ENCODE measurements at regions not wholly inside any gene's neighbourhood (a gene's known extent, or its start where the extent isn't known, plus 50 kb on each side); places are given as distances from the start of the nearest gene placed in this dataset.

DNA sequence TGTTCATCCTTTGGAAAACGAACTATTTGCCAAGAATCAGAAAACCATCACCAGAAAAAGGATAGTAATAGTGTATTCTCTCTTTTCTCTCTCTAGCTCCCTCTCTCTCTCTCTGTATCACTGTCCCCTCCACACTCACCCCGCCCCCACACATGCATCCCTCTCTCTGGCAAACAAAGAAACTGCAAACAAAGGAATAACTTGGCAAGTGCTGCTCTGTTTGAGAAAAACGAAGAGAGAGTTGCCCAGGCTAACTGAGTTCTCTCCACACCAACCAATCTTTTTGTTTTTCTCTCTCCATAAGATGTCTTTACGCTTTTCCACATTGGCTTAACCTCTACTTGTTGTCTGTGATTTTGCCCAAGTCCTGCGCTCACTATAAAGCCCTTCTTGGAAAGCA, 316.2 kb downstream of the EPHA4 start:
- DNase-seq, result no peak
- intact Hi-C loops (cut with DNase I), result no loop called here
- Histone ChIP-seq H3K9me3 (replicated peaks in 1 of 3) (no peaks in the 10 kb centered on the region), H3K4me1 (replicated peaks in 1 of 2) (no peaks in the 10 kb centered on the region), H3K27me3 (no peaks in the 10 kb centered on the region), H3K4me3 (no peak overlapping the region), H3K27ac (no peak overlapping the region), H3K36me3 (replicated peaks in 1 of 2) (no peaks in the 10 kb centered on the region)
- 57 to 67% (median 65%) methylated on average over 5 of the region's 5 CpGs for WGBS, 4 donors
- TF ChIP-seq, protein P1, sequence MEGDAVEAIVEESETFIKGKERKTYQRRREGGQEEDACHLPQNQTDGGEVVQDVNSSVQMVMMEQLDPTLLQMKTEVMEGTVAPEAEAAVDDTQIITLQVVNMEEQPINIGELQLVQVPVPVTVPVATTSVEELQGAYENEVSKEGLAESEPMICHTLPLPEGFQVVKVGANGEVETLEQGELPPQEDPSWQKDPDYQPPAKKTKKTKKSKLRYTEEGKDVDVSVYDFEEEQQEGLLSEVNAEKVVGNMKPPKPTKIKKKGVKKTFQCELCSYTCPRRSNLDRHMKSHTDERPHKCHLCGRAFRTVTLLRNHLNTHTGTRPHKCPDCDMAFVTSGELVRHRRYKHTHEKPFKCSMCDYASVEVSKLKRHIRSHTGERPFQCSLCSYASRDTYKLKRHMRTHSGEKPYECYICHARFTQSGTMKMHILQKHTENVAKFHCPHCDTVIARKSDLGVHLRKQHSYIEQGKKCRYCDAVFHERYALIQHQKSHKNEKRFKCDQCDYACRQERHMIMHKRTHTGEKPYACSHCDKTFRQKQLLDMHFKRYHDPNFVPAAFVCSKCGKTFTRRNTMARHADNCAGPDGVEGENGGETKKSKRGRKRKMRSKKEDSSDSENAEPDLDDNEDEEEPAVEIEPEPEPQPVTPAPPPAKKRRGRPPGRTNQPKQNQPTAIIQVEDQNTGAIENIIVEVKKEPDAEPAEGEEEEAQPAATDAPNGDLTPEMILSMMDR (IDR thresholded peaks at IDR 0.05), result no peak
- TF ChIP-seq POLR2A (IDR thresholded peaks at IDR 0.05), result no peak

DNA sequence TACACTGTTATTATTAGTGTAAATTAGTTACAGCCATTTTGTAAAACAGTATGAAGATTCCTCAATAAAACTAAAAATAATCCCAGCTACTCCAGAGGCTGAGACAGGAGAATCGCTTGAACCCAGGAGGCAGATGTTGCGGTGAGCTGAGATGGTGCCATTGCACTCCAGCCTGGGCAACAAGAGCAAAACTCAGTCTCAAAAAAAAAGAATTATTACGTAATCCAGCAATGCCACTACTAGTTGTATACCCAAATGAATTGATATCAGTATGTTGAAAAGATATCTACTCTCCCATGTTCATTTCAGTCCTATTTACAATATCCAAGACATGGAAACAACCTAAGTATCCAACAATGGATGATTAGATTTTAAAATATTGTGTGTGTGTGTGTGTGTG, 313.6 kb downstream of the EPHA4 start:
- intact Hi-C loops (cut with DNase I), result no loop called here
- WGBS, 4 donors, result 87 to 94% (median 90%) methylated on average over 3 of the region's 3 CpGs
- H3K27me3 ChIP-seq, result no peaks in the 10 kb centered on the region
- no peak overlapping the region for H3K27ac ChIP-seq
- H3K4me1 ChIP-seq (replicated peaks in 1 of 2), result no peaks in the 10 kb centered on the region
- TF ChIP-seq POLR2A (IDR thresholded peaks at IDR 0.05), result no peak
- TF ChIP-seq, protein P1 (IDR thresholded peaks at IDR 0.05), result no peak
- no peak for DNase-seq
- H3K4me3 ChIP-seq, result no peak overlapping the region
- no peaks in the 10 kb centered on the region for H3K36me3 ChIP-seq (replicated peaks in 1 of 2)
- H3K9me3 ChIP-seq (replicated peaks in 1 of 3), result no peaks in the 10 kb centered on the region

DNA sequence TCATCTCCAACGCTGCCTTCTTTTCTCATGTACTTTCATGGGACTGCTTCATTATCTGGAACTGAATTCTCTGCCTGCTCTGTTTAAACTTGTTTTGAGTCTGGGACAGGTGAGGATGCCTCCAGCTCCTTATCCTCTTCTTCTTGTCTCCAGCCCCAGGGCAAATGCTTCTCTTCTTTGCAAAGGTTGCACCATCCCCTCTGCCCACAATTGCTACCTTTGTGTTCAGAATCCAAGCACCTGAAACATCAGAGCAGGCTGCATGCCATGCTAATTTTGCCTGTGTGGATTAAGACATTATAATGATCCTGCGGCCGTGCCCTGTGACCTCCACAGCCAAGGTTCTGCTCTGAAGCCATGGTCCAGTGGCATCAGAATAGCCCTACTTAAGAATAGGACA, 309.5 kb downstream of the EPHA4 start:
- no peaks in the 10 kb centered on the region for H3K4me1 ChIP-seq (replicated peaks in 1 of 2)
- H3K9me3 ChIP-seq (replicated peaks in 1 of 3), result no peaks in the 10 kb centered on the region
- H3K36me3 ChIP-seq (replicated peaks in 1 of 2), result no peaks in the 10 kb centered on the region
- WGBS, 4 donors, result 93 to 96% (median 93%) methylated on average over 3 of the region's 3 CpGs
- no peak overlapping the region for H3K27ac ChIP-seq
- DNase-seq, result no peak
- no peak overlapping the region for H3K4me3 ChIP-seq
- H3K27me3 ChIP-seq, result no peaks in the 10 kb centered on the region
- TF ChIP-seq, protein P1 (IDR thresholded peaks at IDR 0.05), result no peak
- TF ChIP-seq POLR2A (IDR thresholded peaks at IDR 0.05), result no peak
- intact Hi-C loops (cut with DNase I), result no loop called here

DNA sequence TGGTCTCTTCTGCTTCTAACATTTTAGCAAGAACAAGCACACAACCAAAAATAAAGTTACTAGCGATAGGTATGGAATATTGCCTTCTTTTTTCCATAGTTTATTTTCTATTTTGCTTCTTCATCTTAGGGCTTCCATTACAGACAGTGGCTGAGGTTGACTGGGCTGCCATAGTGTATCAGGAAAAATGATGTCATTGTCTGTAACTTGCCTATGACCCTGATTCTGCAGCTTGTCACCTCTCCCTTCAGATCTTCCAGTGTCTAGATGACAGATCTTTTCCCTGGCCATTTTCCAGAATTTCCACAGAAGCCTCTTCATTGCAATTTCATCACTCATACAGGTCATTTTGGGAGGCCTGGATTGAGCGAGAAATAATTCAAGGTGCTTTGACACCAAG, 308.5 kb downstream of the EPHA4 start:
- H3K4me1 ChIP-seq (replicated peaks in 1 of 2), result peaks cover 0 to 2% of the 10 kb centered on the region in 2 donors
- DNase-seq, result no peak
- H3K9me3 ChIP-seq (replicated peaks in 1 of 3), result no peaks in the 10 kb centered on the region
- H3K4me3 ChIP-seq, result no peak overlapping the region
- intact Hi-C loops (cut with DNase I), result no loop called here
- H3K36me3 ChIP-seq (replicated peaks in 1 of 2), result no peaks in the 10 kb centered on the region
- WGBS, 4 donors, result 89 to 96% (median 94%) methylated on average over 2 of the region's 2 CpGs
- no peaks in the 10 kb centered on the region for H3K27me3 ChIP-seq
- TF ChIP-seq, protein P1 (IDR thresholded peaks at IDR 0.05), result no peak
- TF ChIP-seq POLR2A (IDR thresholded peaks at IDR 0.05), result no peak
- H3K27ac ChIP-seq, result no peak overlapping the region
